HUES64 (cell line): ENCODE measurements at regions not wholly inside any gene's neighbourhood (a gene's known extent, or its start where the extent isn't known, plus 50 kb on each side); places are given as distances from the start of the nearest gene placed in this dataset.
"Not testable (repeated sequence)": the region's sequence is repeated elsewhere in the genome, so short reads cannot be mapped to it uniquely, and the experiment has no call there.

Source experiments
- H3K27ac ChIP-seq: 2 replicates; pipeline ENCODE4 v1.7.0; 2013; ENCODE audit warnings: low read depth, low read length, inconsistent platforms
- H3K27me3 ChIP-seq: 2 replicates; pipeline ENCODE4 v1.6.1; 2013; ENCODE audit warnings: mild to moderate bottlenecking, low read length; ENCODE audit not compliant: insufficient read depth
- H3K36me3 ChIP-seq: 2 replicates; pipeline ENCODE4 v1.6.1; 2013; ENCODE audit warnings: mild to moderate bottlenecking, low read length; ENCODE audit not compliant: insufficient read depth
- H3K4me1 ChIP-seq: 2 replicates; pipeline ENCODE4 v1.6.1; 2013; ENCODE audit warnings: mild to moderate bottlenecking, low read length, moderate library complexity; ENCODE audit not compliant: insufficient read depth
- H3K4me3 ChIP-seq: 2 replicates; pipeline ENCODE4 v1.5.1; 2013; ENCODE audit warnings: mild to moderate bottlenecking, low read length, moderate library complexity
- H3K9ac ChIP-seq: 2 replicates; pipeline ENCODE4 v1.6.1; 2013; ENCODE audit warnings: mild to moderate bottlenecking, low read depth, low read length
- H3K9me3 ChIP-seq: 2 replicates; pipeline ENCODE4 v1.6.1; 2013; ENCODE audit warnings: low read depth, low read length; ENCODE audit not compliant: insufficient read depth
- WGBS: fragments of 150-250, 120-280 bp; methylation state at CpG from one replicate; pipeline ENCODE4 v1.1.7; 2013; ENCODE audit warnings: missing lambda C conversion rate; 5-methylcytosine and 5-hydroxymethylcytosine counted together

DNA sequence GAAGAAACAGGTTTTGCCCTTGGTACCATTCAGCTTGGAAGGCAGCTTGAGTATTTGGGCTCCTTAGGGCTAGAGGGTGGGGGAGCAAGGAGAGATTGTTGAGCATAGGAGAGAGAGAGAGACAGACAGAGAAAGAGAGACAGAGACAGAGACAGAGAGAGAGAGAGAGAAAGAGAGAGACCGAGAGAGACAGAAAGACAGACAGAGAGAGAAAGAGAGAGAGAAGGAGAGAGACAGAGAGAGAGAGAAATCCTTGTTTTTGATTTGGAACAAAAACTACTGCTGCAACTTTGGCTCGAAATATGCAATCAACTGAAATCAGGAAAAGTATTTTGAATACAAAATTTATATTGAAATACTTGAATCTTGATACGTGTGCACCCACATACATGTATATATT, 85.8 kb upstream of the ZNF536 start:
- H3K4me1 ChIP-seq, result peaks cover 6% of the 10 kb centered on the region; the same call in 1 of the 2 replicates
- H3K4me3 ChIP-seq, result no peak overlapping the region
- no peak overlapping the region for H3K9ac ChIP-seq
- no peak overlapping the region for H3K27ac ChIP-seq
- no peaks in the 10 kb centered on the region for H3K9me3 ChIP-seq
- H3K27me3 ChIP-seq, result no peaks in the 10 kb centered on the region
- WGBS, result 95% methylated on average over 1 of the region's 3 CpGs
- no peaks in the 10 kb centered on the region for H3K36me3 ChIP-seq

DNA sequence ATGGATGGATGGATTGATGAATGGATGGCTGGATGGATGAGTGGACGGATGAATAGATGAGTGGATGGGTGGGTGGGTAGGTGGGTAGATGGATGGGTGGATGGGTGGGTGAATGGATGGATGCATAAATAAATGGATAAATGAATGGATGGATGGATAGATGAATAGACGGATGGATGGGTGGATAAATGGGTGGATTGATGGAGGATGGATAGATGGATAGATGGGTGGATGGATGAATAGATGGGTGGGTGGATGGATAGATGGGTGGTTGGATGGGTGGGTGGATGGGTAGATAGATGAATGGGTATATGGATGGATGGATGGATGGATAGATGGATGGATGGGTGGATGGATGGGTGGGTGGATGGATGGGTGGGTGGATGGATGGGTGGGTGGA, 84.9 kb upstream of the ZNF536 start:
- H3K4me3 ChIP-seq, result no peak overlapping the region
- peaks cover 6% of the 10 kb centered on the region; the same call in 1 of the 2 replicates for H3K4me1 ChIP-seq
- no peak overlapping the region for H3K9ac ChIP-seq
- WGBS, result 94% methylated on average over 2 of the region's 2 CpGs
- no peaks in the 10 kb centered on the region for H3K27me3 ChIP-seq
- H3K27ac ChIP-seq, result no peak overlapping the region
- no peaks in the 10 kb centered on the region for H3K9me3 ChIP-seq
- H3K36me3 ChIP-seq, result no peaks in the 10 kb centered on the region

DNA sequence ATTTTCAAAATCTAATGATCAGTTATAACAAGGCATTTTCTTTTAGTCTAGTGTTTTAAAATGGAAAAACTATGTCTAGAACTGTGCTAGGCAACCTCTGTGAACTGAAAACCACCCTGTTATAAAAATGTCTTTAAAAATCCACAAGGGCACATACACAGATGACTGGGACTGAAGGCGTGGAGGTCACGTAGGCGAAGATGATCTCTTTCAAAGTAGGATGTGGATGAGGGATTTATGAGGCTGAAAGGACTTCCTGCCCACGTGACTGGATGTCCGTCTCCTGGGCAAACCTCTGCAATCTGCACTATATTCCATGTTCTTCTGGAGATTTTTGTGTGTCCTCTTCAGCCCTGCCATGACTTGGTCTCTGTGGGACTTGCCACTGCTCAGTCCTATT, 84.2 kb upstream of the ZNF536 start:
- Histone ChIP-seq H3K36me3 (no peaks in the 10 kb centered on the region), H3K27me3 (no peaks in the 10 kb centered on the region), H3K4me1 (peaks cover 6% of the 10 kb centered on the region; the same call in 1 of the 2 replicates), H3K27ac (no peak overlapping the region), H3K4me3 (no peak overlapping the region), H3K9me3 (no peaks in the 10 kb centered on the region), H3K9ac (no peak overlapping the region)
- WGBS, result 94% methylated on average over 5 of the region's 5 CpGs

DNA sequence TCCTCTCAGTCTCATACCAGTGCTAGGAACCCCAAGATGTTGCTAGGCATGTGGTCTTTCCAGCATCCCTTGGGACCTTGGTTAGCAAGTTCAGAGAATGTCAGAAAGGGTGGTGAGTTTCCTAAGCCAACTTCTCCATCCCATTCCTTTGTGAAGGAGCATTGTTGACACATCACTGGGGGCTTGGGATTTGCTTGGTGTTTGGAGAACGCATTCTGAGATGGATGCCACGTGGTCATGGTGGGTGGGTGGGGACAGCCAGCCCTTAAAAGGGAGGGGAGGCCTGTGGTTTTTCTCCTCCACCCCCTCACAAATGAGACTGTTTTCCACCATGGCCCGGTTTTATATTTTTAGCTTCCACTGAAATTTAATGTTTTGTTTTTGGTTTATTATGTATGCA, 83.3 kb upstream of the ZNF536 start:
- Histone ChIP-seq H3K9me3 (no peaks in the 10 kb centered on the region), H3K4me1 (peaks cover 6% of the 10 kb centered on the region; the same call in 1 of the 2 replicates), H3K36me3 (no peaks in the 10 kb centered on the region), H3K27ac (no peak overlapping the region), H3K4me3 (no peak overlapping the region), H3K27me3 (no peaks in the 10 kb centered on the region), H3K9ac (no peak overlapping the region)
- 78% methylated on average over 2 of the region's 3 CpGs for WGBS

DNA sequence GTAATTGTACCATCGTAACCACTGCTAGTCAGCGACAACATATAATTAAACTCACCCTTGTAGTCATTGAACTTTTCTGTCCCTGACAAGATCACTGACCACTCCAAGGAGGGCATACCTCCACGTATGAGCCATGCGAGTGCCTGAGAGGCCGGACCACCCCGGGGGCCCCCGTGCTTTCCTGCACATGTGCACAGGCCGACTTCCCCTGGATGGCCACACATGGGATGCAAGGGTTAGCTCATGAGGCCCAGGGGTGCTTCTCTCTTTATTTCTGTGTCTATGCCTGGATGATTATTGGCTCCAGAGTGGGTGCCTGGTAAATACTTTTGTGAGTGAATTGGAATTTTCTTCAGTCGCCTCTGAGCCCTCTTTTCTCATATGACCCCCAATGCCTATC, 82.8 kb upstream of the ZNF536 start:
- no peaks in the 10 kb centered on the region for H3K9me3 ChIP-seq
- H3K27ac ChIP-seq, result no peak overlapping the region
- no peaks in the 10 kb centered on the region for H3K36me3 ChIP-seq
- H3K27me3 ChIP-seq, result no peaks in the 10 kb centered on the region
- no peak overlapping the region for H3K4me3 ChIP-seq
- peaks cover 6% of the 10 kb centered on the region; the same call in 1 of the 2 replicates for H3K4me1 ChIP-seq
- H3K9ac ChIP-seq, result no peak overlapping the region
- 96% methylated on average over 9 of the region's 9 CpGs for WGBS

DNA sequence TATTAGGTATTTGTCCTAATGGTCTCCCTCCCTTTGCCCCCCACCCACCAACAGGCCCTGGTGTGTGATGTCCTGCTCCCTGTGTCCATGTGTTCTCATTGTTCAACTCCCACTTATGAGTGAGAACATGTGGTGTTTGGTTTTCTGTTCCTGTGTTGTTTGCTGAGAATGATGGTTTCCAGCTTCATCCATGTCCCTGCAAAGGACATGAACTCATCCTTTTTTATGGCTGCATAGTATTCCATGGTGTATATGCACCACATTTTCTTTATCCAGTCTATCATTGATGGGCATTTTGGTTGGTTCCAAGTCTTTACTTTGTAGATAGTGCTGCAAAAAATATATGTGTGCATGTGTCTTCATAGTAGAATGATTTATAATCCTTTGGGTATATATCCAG, 81.4 kb upstream of the ZNF536 start:
- not testable (repeated sequence) for H3K36me3 ChIP-seq, H3K27ac ChIP-seq, H3K9ac ChIP-seq, H3K9me3 ChIP-seq, H3K4me1 ChIP-seq, H3K27me3 ChIP-seq, H3K4me3 ChIP-seq

DNA sequence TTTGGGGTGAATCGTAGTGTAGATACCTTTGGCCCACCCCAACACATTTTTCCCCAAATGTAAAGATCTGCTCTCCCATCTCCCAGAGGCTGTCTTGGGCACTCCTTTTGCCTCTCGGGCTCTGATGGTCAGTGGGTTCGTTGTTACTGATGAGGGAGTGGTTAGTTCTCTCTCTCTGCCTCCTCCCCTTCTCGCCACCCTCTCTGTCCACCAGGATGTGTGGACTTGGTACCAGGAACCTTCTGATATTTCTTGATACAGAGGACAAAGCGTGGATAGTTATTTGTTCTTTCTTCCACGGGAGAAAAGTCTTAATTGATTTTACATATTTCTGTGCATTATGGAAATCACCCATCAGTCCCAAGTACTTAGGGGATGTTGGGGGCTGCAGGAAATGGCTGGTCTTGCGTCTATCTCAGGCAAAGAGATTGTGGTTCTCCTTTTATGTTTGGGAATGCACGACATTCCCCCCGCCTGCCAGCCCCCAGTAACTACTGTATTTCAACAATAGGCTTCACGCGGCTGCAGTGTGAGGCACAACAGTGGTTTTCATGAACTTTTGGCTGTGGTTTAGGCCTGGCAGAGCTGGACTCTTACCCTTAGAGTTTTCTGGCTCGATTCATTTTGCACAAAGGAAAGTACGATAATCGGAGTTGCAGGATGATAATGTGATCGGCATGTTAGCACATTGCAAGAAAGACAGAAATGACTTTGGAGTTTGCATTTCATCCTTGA, 79.0 kb upstream of the ZNF536 start:
- WGBS, result 92% methylated on average over 11 of the region's 15 CpGs
- no peaks in the 10 kb centered on the region for H3K36me3 ChIP-seq
- H3K9me3 ChIP-seq, result no peaks in the 10 kb centered on the region

DNA sequence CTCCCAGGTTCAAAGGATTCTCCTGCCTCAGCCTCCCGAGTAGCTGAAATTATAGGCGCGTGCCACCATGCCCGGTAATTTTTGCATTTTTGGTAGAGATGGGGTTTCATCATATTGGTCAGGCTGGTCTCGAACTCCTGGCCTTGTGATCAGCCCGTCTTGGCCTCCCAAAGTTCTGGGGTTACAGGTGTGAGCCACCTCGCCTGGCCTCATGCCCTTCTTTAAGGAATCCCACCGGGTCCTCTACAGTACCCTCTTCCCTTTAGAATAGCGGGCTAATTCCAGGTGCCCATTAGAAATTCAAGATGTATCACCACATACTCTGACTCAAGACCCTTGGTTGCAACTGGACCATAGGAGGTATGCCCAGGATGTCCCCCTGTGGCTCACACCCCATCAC, 74.2 kb upstream of the ZNF536 start:
- Histone ChIP-seq H3K9me3 (no peaks in the 10 kb centered on the region), H3K27me3 (no peaks in the 10 kb centered on the region), H3K27ac (no peak overlapping the region), H3K4me3 (no peak overlapping the region), H3K4me1 (0 out of 2 replicates have a peak, but pooled peaks cover 6% of the 10 kb centered on the region), H3K9ac (no peak overlapping the region), H3K36me3 (no peaks in the 10 kb centered on the region)
- WGBS, result 94% methylated on average over 9 of the region's 9 CpGs

More for the DNA sequence above, 79.0 kb upstream of the ZNF536 start:
- no peak overlapping the region for H3K4me3 ChIP-seq
- no peak overlapping the region for H3K27ac ChIP-seq
- H3K4me1 ChIP-seq, result 0 out of 2 replicates have a peak, but pooled peaks cover 6% of the 10 kb centered on the region
- no peaks in the 10 kb centered on the region for H3K27me3 ChIP-seq
- no peak overlapping the region for H3K9ac ChIP-seq

DNA sequence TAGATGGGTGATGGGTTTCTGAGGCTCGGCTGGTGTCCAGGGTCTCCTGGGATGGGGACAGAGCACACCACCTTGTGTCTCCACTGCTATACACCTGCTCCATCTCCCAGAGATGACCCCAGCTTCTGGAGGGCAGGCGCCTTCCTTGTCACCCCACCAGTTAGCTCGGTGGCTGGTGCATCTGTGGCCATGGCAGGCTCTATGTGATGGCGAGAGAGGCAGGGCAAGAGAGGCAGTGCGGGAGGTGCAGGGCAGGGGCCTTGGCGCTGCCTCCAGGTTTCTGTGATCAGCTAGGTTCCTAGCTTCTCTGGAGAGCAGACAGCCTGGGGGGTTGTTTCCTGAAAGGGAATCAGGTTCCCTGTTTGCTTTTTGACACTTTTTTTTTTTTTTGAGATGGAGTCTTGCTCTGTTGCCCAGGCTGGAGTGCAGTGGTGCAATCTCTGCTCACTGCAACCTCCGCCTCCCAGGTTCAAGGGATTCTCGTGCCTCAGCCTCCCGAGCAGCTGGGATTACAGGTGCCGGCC, 69.0 kb upstream of the ZNF536 start:
- WGBS, result 94% methylated on average over 10 of the region's 10 CpGs
- Histone ChIP-seq H3K27me3 (no peaks in the 10 kb centered on the region), H3K9me3 (no peaks in the 10 kb centered on the region), H3K4me1 (no peaks in the 10 kb centered on the region), H3K27ac (no peak overlapping the region), H3K9ac (no peak overlapping the region), H3K36me3 (no peaks in the 10 kb centered on the region), H3K4me3 (no peak overlapping the region)

DNA sequence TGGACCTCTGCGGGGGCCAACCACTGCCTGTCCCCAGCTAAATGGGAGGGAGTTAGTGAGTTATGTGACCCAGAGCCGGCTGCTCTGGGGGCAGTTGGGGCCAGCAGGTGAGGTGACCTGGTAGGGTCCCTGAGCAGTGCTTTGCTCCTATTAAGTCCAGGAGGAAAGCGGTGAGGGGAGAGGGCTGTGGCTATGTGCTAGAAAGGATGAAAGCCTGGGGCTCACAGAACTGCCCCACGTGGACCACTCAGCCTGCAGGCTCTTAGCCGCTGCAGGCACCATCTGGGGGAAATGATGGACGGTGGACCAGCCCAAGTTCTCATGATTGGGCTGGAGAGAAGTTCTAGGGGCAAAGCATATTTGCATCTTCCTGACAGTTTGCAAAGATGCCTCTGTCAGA, 67.6 kb upstream of the ZNF536 start:
- Histone ChIP-seq H3K27ac (no peak overlapping the region), H3K4me3 (no peak overlapping the region), H3K27me3 (no peaks in the 10 kb centered on the region), H3K4me1 (no peaks in the 10 kb centered on the region), H3K9ac (no peak overlapping the region), H3K9me3 (no peaks in the 10 kb centered on the region), H3K36me3 (no peaks in the 10 kb centered on the region)
- 90% methylated on average over 6 of the region's 6 CpGs for WGBS

DNA sequence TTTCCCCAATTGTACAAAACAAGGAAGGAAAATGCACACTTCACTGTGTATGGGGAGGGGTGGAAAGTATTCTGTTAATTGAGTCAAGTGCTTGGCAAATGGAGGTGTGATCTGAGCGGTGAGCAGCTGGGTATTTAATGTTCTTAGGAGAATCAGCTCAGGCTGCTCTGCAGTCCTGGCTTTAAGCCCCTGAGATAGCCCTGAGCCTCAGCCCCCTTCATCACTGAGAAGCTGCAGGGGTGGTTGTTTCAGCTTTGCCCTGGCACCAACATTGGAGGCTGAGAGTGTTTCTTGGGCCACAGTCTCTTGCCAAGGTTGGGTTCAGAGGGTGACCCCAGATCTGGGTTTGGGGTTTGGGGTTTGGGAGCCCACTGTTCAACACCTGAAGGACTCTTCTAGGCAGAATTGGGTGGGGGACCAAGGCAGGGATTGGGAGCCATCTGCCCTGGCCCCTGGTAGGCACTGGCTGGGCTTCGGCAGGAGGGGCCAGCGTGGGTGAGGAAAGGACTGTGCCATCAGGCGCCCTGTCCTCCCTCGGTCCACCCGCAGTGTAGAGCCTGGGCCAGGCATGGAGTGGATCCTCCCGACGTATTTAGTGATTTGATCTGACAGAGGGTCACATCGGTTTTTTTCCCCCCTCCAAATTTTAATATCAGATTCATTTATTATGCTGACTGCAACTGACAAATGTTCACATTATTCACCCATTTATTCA, 66.7 kb upstream of the ZNF536 start:
- Histone ChIP-seq H3K4me1 (no peaks in the 10 kb centered on the region), H3K27ac (no peak overlapping the region), H3K9me3 (no peaks in the 10 kb centered on the region), H3K27me3 (no peaks in the 10 kb centered on the region), H3K4me3 (no peak overlapping the region), H3K9ac (no peak overlapping the region), H3K36me3 (no peaks in the 10 kb centered on the region)
- WGBS, result 94% methylated on average over 9 of the region's 9 CpGs
